HG03039 (cell line): ENCODE measurements at regions not wholly inside any gene's neighbourhood (a gene's known extent, or its start where the extent isn't known, plus 50 kb on each side); places are given as distances from the start of the nearest gene placed in this dataset.

Experiments used
- ATAC-seq: cut with Tn5 transposase; IDR thresholded peaks from one replicate; pipeline ENCODE4 v1.9.1; 2021; ENCODE audit warnings: mild to moderate bottlenecking, moderate library complexity; ENCODE audit not compliant: unreplicated experiment

DNA sequence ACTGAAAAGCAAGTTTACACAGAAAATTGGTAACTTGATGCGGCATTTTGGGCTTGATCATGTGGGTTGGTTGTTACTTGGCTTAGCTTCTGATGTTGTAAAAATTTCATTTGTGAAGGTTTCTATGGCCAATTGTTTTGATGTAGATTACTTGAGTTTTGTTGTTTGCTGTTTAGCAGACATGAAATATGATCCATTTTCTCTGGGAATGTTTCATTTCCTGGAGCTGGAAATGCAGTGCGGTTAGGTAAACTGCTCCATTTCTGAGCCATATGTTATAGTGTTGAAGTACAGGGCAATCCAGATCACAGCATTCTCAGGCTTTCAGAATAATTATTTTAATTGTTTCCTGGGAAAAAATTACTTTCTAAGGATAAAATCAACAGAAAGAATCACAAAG, 396.9 kb downstream of the ENC1 start:
- ATAC-seq: no peak

DNA sequence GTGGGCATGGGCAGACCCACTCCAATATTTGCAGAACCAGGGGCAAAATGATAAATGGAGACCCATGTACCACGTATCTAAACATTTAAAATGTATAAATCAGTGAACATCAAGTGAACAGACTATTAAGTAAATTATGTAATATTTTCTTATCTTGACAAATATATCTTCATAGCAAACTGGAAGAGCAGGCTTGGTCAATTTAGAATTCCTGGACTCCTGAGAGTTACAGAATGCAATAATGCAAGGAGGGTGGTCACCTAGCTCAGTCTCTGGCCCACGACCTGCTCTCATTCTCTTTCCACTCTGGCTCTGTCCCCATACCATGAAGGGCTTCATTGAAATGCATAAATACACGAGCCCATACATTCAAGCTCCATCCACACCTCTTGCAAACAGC, 398.0 kb downstream of the ENC1 start:
- ATAC-seq: no peak

DNA sequence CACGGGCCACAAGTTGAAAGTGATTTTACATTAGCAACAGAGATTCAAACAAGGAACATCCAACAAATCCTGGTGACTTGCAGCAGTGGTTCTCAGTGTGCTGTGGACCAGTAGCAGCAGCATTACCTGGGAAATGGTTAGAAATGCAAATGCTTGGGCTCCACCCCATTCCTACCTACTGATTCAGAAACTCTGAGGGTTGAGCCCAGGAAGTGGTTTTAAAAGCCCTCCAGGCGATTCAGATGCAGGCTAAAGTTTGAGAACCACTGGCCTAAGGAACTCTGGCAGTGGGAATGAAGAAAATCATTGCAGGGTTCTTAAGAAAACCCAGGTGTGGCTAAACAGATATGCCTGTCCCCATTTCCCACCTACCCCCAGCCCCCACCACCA, 398.8 kb downstream of the ENC1 start:
- ATAC-seq: no peak

DNA sequence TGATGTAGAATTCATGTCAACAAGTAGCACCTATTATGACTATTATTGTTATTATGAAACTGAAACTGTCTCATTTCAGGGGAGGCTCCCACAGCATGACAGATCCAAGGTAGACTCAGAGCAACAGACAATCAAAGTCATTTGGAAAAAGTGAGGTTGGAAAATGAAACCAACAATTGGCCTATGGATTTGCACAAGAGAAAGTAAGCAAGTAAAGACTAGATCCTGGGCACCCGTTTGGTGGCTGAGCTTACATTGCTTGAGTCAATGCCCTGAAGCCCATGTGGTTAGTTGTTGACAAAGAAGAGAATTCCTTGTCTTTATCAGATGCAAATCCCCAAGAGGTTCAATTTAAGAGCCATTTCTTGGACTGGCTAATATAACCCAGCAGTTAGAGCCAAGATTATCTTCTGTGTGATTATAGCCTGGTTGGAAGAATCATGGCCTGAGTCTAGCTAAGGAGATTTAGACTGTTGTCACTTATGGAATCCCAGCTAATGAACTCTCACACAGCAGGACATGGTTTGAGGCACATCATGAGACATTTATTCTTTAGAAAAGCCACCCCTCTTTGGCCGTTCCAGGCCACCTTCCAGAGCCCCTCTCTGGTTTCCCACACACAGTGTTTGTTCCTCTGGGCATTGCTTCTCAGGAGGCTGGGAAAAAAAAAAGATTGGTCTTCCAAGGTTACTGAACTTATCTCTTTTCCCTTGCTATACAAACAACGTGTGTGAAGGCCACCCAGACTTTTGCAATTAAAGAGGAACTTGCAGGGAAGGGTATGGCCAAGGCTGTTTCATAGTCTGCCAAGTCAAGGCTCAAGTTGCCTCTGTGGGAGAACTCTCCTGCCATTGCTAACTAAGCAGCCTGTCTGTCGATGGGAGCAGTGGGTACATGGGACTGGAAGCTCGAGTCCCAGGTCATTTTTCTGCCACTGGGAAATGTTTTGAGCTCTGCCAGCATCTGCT, 399.5 kb downstream of the ENC1 start:
- ATAC-seq: no peak

DNA sequence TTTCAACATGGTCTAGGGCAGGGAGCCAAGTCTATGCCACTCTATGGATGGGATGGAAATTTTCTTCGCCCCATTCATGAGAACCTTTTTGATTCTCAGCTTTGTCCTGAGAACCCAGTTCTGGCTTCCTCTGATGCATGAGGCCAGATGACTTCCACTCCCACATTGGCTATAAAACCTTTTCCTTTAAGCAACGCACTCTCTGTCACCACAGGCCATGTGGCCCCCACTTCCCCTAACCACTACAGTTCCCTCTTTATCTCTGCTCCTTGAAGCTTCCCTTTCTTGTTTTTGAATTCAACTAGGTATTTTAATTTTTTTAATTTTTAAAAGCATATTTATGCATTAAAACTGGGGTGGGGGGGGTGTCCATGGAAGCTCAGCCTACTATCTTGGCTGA, 401.3 kb downstream of the ENC1 start:
- no peak for ATAC-seq

DNA sequence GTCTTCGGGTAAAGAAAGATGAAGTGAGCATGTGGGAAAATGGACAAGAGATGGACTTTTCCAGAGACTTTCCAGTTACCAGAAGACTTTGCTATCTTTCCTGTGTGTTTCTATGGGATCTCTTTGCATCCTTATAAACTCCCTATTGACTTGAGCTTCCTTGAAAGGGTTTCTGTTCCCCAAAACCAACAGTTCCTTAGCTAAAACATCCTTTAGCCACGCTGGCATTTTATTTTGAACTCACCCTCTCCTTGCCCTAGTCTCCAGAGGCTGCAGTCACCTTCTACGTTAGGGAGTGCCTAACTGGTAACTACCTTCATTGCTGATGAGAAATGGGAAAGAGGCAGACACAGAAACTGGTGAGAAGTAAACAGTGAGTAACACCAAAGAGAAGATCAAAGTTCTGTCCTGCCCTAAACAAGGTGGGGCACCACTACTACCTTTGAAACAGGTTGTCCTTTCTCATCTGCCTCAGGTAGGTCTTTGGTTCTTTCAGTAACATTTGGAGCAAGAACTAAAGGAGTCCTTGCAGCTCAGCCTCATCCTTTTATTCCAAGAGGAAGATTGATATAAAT, 402.9 kb downstream of the ENC1 start:
- no peak for ATAC-seq

DNA sequence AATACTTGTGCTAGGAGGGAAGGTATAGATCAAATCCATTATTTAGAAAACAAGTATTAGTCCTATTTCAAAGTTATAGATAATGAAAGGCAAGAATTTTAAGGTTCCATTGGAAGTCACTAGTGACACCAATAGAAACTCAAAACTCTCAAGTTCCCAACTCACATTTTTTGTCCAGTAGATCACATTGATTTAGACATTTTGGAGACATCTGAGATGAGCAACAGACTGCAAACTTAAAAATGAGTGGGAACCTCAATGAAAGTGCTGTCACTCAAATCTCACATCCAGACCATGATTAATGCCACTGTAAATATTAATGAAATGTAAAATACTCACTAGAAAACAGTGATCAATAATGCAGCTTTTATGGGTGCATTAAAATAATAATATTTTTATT, 405.0 kb downstream of the ENC1 start:
- ATAC-seq: no peak

DNA sequence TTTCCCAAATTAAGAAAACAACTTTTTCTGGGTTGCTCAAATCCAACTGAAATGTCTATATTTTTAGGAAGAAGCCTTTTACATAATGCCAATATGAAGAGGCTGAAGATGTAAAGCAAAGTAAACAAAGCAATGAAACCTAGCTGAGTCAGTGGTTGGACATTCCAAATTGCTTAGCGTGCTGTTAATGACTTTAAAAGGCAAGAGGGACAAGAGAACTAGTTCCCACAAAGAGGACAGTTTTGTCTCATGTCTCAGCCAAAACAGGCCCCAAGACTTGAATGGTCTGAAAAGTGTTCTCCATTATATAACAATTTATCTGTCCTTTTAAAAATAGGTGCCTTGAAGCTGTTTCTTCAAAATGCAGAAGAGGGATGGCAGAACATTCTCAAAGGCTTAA, 407.0 kb downstream of the ENC1 start:
- no peak for ATAC-seq

DNA sequence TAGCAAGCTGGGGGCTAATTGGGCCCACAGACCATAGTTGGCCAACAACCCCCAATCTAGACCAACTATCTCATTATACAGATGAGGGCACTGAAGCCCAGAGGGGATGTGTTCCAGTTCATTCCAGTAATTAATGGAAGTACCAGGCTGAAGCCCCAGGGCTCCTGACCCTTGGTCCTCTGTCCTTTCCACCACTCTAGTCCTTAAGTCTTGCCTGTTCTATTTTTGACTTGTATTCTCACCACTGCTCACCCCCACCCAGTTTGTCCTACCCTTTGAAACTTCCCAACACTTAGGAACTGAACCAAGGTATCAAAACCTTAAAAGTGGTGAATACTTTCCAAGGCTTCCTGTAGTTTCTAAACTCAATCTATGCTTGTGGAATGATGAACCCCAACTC, 407.4 kb downstream of the ENC1 start:
- ATAC-seq: no peak

DNA sequence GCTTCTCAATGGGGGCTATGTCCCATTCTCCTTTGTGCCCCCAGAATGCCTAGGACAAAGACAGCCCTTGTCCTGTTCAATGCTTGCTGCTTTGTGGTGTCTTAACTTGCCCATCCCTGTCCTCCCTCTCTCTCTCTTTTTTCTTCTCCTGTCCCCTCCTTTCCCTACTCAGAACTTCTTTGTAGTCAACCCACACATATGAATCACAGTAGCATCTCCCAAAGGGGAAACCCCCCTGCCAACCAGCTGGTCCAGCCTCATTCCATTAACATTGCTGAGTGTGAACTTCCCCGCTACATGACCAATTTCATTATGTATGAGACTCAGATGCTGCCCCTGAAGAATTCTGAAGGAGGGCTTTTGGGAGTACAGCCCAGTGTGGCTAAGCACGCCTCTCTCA, 408.3 kb downstream of the ENC1 start:
- no peak for ATAC-seq

DNA sequence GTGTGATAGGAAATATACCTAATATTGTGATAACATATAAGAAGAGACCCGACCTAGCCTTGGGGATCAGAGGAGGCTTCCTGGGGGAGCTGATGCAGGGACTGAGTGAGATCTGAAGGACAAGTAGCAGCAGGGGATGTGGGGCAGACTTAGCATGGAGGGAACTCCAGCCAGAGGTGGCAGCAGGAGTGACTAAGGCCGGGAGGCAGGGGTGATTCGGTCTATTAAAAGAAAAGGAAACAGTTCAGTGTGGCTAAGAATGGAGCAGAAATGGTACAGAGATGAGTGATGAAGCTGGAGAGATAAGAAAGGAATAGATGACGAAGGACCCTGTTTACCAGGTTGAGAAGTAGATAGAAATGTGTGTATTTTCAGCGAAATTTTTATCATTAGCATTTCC, 408.8 kb downstream of the ENC1 start:
- no peak for ATAC-seq

DNA sequence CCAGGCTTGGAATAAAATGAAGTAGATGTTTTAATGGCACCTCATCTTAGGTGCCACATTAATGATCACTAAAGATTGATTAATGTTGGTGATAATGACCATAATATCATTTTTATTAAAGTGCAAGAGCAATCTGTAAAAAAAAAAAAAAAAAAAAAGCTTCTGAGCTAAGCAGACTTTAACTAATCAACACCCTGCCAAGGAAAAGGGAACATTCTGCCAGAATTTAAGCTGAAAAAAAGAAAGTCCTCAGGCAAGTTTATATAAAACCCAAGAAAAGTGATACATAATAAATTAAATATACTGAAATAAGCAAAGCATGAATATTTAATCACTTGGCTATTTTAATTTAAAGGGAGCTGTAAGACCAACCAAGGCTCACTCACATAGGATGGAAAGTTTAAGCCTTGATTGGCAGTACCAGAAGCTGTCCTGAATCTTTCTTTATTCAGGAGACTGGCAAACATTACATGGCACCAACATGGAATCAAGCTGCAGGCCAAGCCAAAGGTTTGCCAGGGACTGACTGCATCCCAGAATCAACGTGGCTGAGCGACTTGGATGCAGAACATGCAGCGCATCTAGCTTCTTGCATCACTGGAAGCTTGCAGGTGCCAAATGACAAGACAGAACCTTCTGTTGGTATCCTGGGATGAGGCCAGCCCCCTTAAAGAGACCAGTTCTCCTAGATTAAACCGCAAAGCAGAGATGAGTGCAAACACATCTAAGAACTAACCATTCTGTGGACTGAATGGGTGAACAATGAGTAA, 413.6 kb downstream of the ENC1 start:
- no peak for ATAC-seq

DNA sequence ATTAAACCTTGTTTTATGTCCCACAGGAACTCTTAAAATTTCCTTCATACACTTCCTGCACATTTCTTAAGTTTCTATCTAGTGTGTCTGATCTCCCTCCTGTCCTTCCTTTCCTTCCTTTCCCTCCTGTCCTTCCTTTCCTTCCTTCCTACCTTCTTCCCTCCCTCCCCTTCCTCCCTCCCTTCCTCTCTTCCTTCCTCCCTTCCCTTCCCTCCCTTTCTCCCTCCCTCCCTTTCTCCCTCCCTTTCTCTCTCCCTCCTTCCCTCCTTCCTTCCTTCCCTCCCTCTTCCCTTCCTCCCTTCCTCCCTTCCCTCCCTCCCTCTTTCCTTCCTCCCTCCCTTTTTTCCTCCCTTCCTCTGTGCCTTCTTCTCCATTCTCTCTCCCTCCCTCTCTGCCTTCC, 414.9 kb downstream of the ENC1 start:
- no peak for ATAC-seq

DNA sequence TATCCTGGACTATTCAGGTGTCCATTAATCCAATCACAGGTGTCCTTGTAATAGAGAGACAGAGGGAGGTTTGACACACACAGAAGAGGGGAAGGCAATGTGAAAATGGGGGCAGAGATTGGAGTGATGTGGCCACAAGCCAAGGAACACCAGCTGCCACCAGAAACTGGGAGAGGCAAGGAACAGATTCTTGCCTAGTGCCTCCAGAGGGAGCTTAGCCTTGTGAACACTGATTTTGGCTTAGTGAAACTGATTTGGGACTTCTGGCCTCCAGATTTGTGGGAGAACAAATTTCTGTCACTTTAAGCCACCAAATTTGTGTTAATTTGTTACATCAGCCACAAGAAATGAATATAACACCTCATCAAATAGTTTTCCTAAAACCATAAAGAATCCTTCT, 416.2 kb downstream of the ENC1 start:
- no peak for ATAC-seq

DNA sequence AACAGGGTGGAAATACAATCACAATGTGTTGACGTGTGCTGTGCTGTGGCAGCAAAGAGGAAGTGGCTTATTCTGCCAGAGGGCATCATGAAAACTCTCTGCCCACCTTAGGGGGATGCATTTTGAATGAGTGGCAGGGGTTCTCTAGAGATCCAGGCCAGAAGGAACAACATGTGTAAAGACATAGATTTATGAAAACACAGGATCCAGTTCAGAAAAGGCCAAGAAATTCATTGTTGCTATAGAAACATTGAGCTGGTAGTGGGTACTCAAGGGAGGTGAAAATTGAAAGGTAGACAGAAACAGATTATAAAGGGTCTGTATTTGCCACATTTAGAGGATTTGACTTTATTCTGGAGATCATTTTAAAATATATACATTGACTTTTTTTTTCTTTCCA, 417.7 kb downstream of the ENC1 start:
- ATAC-seq: no peak

DNA sequence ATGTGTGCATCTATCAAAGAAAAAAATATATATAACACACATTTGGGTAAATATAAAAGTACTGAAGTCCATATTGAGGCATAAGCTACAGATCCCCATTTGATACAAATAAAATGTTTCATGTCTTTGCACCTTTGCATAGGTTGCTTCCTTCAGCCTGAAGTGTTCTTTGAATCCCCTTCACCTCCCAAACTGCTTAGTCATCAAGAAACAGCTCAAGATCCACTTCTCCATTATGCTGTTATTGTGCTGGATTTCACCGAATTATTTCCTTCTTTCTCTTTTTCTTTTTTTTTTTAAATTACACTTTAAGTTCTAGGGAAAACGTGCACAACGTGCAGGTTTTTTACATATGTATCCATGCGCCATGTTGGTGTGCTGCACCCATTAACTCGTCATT, 419.1 kb downstream of the ENC1 start:
- no peak for ATAC-seq

DNA sequence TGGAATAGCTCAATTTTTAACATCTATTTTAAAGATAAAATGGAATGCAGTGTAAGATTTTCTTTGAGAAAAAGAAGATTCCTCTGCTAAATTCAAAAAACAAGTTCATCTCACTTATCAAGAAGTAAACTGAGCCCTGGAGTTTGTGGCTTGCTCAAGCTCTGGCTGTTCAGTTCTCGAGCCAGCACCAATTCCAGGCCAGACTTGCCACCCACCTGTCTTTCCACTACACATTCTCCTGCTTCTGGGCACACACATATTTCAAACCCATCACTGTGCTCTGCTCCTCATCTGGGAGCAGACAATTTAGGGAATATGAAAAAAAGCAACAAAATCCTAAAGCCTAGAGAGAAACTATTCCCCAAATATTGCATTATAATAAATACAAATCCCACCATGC, 424.5 kb downstream of the ENC1 start:
- no peak for ATAC-seq

DNA sequence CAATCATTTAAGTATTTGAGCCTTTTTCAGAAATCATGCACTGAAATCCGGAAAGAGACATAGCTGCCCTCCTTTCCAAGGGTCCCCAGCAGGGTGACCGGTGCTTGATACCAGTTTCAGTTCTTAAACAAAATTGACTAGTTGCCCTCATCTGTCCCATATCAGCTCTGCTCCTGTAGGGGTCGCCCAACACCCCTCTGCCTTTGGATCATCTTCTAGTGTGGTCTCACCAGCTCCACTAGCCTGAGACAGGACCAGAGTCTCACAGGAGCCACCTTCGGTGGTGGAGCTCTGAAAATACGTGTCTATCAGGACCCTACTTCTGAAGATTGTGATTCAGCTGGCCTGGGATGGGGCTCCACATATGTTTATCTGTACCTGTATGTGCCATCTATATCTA, 428.2 kb downstream of the ENC1 start:
- no peak for ATAC-seq

DNA sequence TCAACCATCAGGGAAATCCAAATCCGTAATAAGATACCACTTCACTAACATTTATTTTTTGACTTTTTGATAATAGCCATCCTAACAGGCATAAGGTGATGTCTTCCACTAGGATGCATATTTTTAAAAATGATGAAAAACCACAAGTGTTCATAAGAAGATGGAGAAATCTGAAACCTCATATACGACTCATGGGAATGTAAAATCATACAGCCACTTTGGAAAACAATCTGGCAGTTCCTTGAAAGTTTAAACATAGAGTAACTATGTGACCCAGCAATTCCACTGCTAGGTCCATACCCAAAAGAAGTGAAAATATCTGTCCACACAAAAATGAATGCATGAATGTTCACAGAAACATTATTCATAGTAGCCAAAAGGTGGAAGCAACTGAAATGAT, 431.0 kb downstream of the ENC1 start:
- ATAC-seq: no peak

DNA sequence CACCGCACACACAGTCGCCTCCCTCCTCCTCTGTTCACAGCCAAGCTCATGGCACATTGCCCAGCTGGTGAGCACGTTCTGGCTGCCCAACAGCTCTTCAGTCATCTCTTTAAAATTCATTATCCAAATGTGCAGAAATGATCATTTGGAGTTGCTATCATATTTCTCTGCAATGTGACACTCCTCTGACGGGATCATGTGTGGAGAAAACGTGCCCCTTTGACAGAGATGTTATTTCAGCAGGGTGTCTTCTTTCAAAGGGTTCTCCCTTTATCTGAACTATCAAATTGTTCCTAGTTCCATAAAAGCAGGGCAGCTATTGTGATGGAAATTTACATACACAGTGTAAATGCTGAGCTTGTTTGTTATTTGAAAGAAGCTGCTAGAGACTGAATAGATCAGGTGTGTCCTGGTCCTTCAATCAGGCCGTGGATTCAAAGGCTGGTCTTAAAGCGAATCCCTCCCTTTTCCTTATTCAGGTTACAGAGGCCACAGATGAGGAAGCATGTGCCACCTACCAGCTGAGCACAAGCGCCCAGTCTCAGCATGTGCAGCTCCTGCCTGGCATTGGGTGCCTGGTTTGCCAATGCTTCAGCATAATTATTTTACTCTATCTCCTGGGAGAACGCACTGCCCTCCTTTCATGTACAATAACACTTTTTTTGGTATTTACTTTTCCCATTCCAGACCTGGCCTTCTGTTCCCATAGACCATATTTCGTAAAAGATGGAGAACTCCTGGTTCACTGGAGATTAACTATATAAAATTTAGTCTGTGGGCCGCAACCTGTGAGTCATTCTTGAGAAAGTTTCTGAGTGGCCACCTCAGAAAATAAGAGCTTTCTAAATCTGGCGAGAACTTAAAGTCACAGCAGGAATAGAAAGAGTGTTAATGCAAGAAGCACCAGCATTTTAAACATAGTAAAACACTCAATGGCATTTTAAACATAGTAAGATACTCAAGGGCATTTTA, 433.7 kb downstream of the ENC1 start:
- no peak for ATAC-seq
